ENCODE measurements at regions not wholly inside any gene's neighbourhood (a gene's known extent, or its start where the extent isn't known, plus 50 kb on each side); places are given as distances from the start of the nearest gene placed in this dataset.

DNA sequence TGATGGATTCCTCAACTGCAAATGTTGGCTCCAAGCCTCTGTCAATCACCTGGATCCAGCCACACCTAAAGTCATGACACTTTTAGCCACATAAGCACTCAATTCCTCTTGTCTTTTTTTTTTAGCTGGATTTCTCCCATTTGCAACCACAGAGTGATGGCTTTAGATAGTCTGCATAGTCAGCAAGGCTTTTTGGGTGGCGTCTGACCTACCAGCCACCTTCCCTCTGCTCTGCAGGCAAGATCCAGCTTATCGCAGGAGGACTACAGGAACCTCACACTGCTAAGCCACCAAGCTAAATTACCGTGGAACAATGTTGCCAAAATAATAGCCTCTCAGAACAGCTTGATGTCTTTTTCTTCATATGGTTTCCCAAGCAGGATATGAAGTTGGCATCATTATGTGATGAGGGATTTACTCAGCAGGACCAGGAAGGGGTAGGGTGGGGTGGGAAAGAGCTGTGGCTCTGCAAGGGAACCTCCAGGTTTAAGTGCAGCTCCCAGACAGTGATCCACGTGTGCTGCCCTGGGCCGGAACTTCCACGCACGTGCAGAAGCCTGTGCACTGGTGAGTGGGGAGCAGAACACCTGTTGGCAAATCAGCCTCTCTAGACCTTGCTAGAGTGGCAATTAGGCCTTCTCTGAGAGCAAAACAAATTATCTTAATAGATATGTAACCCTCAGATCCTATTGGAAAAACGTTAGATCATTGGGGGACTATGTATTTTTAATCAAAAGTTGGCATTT lies 170.6 kb upstream of the NCK2 start:
- DNase-seq (ENCODE audit: low spot score): no peak

DNA sequence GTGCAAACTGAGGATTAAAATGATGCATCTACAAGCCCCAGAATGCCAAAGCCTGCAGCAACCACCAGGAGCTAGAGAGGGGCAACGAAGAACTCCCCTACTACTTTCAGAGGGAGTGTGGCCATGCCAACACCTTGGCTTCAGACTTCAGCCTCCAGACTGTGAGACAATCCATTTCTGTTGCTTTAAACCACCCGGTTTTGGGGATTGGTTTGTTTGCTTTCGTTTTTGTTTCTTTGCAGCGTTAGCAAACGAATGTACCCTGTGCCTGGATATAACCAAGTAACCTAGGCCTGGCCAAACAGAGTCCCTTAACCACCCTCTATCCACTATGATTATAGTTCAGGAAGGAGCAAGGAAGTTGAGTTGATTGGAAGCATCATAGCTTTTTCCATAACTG lies 171.2 kb upstream of the NCK2 start:
- intact Hi-C loops (cut with DNase I): no loop called here
- no peaks in the 10 kb centered on the region for H3K36me3 ChIP-seq
- no peaks in the 10 kb centered on the region for H3K27me3 ChIP-seq (replicated peaks; ENCODE audit: insufficient read depth)
- H3K27ac ChIP-seq: no peak overlapping the region
- no peak for TF ChIP-seq POLR2AphosphoS5 (IDR thresholded peaks at IDR 0.05)
- TF ChIP-seq, protein P1, sequence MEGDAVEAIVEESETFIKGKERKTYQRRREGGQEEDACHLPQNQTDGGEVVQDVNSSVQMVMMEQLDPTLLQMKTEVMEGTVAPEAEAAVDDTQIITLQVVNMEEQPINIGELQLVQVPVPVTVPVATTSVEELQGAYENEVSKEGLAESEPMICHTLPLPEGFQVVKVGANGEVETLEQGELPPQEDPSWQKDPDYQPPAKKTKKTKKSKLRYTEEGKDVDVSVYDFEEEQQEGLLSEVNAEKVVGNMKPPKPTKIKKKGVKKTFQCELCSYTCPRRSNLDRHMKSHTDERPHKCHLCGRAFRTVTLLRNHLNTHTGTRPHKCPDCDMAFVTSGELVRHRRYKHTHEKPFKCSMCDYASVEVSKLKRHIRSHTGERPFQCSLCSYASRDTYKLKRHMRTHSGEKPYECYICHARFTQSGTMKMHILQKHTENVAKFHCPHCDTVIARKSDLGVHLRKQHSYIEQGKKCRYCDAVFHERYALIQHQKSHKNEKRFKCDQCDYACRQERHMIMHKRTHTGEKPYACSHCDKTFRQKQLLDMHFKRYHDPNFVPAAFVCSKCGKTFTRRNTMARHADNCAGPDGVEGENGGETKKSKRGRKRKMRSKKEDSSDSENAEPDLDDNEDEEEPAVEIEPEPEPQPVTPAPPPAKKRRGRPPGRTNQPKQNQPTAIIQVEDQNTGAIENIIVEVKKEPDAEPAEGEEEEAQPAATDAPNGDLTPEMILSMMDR (IDR thresholded peaks at IDR 0.05): no peak
- no peak for TF ChIP-seq POLR2A (IDR thresholded peaks at IDR 0.05)
- WGBS: 53% methylated on average over 5 of the region's 5 CpGs
- H3K4me3 ChIP-seq: no peak overlapping the region
- no peak for DNase-seq (ENCODE audit: low spot score)
- H3K9me3 ChIP-seq: no peaks in the 10 kb centered on the region
- no peaks in the 10 kb centered on the region for H3K4me1 ChIP-seq (replicated peaks)

More for the DNA sequence above, 170.6 kb upstream of the NCK2 start:
- intact Hi-C loops (cut with DNase I): no loop called here
- H3K36me3 ChIP-seq: no peaks in the 10 kb centered on the region
- no peaks in the 10 kb centered on the region for H3K9me3 ChIP-seq
- H3K4me1 ChIP-seq (replicated peaks): no peaks in the 10 kb centered on the region
- H3K27me3 ChIP-seq (replicated peaks; ENCODE audit: insufficient read depth): no peaks in the 10 kb centered on the region
- TF ChIP-seq POLR2A (IDR thresholded peaks at IDR 0.05): no peak
- whole genome bisulfite sequencing: 76% methylated on average over 8 of the region's 8 CpGs
- no peak overlapping the region for H3K4me3 ChIP-seq
- no peak overlapping the region for H3K27ac ChIP-seq

DNA sequence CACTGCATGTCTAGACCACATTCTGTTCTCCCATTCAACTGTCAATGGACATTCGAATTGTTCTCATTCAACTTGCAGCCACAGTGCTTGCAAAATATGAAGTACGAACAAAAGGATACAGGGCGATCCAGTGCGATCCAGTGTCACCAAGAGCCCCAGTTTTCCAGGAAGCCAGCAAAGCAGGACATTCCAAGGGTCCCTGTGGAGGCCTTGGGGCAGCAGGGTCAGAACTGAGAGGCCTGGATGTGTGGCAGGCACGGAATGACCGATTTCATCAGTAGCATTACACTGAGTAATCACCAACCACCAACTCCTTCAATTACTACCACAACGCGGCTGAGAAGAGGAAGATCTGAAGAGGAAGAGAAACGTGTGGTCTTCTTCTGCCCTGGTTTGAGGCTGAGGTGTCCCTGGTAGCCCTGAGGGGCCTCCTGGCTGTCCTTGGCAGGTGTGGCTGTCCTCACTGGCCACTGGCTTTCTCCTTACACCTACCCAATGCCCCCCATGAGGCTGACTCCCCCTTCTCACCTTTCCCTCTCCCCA lies 172.7 kb upstream of the FHL2 start:
- no peak overlapping the region for H3K27ac ChIP-seq
- DNase-seq (ENCODE audit: low spot score): no peak

DNA sequence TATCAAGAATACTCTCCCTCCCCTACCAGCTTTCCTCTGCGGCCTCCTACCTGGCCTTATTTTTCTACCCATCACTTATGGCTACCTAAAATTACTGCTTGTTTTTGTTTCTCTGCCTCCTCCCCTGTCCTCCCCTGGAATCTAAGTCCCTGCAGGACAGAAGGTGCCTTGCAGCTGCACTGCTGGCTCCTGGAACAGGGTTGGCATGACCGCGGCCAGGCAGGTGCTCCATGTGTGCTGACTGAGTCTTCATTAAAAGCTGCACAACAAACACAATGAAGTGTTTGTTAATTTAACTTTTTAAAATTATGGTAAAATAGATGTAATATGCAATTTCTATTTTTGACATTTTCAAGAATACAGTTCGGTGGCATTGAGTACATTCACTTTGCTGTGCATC lies 171.9 kb upstream of the FHL2 start:
- TF ChIP-seq POLR2A (IDR thresholded peaks at IDR 0.05) (no peak), POLR2AphosphoS5 (IDR thresholded peaks at IDR 0.05) (no peak)
- TF ChIP-seq, protein P1 (IDR thresholded peaks at IDR 0.05): no peak
- Histone ChIP-seq H3K9me3 (no peaks in the 10 kb centered on the region), H3K4me3 (no peak overlapping the region), H3K36me3 (no peaks in the 10 kb centered on the region), H3K27ac (no peak overlapping the region), H3K27me3 (replicated peaks; ENCODE audit: insufficient read depth) (no peaks in the 10 kb centered on the region), H3K4me1 (replicated peaks) (no peaks in the 10 kb centered on the region)
- intact Hi-C loops (cut with DNase I): no loop called here
- no peak for DNase-seq (ENCODE audit: low spot score)
- 93% methylated on average over 4 of the region's 4 CpGs for WGBS

More for the DNA sequence above, 172.7 kb upstream of the FHL2 start:
- TF ChIP-seq POLR2A (IDR thresholded peaks at IDR 0.05) (no peak), POLR2AphosphoS5 (IDR thresholded peaks at IDR 0.05) (no peak)
- TF ChIP-seq, protein P1 (IDR thresholded peaks at IDR 0.05): no peak
- Histone ChIP-seq H3K9me3 (no peaks in the 10 kb centered on the region), H3K4me3 (no peak overlapping the region), H3K4me1 (replicated peaks) (no peaks in the 10 kb centered on the region), H3K27me3 (replicated peaks; ENCODE audit: insufficient read depth) (no peaks in the 10 kb centered on the region), H3K36me3 (no peaks in the 10 kb centered on the region)
- 80% methylated on average over 8 of the region's 9 CpGs for WGBS
- intact Hi-C loops (cut with DNase I): no loop called here

DNA sequence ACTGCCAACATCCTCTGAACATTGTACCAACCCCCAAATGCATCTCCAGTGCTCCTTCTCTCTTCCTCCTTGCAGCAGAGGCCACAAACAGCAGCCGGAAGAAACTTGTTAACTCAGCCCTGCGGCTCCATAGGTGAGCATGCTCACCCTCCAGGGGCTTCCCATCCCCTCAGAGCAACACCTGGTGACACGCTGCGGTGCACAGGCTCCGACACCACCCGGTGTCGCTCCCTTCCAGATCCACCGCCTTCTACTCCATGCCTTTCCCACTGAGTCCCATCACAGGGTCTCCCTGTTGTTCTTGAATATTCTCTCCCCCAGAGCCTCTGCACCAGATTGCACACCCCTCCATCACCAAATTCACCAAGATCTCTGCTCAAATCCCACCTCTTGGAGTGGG lies 171.5 kb upstream of the FHL2 start:
- H3K27ac ChIP-seq: no peak overlapping the region
- 91% methylated on average over 8 of the region's 8 CpGs for WGBS
- H3K27me3 ChIP-seq (replicated peaks; ENCODE audit: insufficient read depth): no peaks in the 10 kb centered on the region
- H3K36me3 ChIP-seq: no peaks in the 10 kb centered on the region
- no peaks in the 10 kb centered on the region for H3K4me1 ChIP-seq (replicated peaks)
- no peak overlapping the region for H3K4me3 ChIP-seq
- H3K9me3 ChIP-seq: no peaks in the 10 kb centered on the region
- intact Hi-C loops (cut with DNase I): no loop called here
- no peak for DNase-seq (ENCODE audit: low spot score)
- no peak for TF ChIP-seq POLR2A (IDR thresholded peaks at IDR 0.05)
- TF ChIP-seq, protein P1 (IDR thresholded peaks at IDR 0.05): no peak
- no peak for TF ChIP-seq POLR2AphosphoS5 (IDR thresholded peaks at IDR 0.05)
